GM12865 (cell line): ENCODE measurements at regions not wholly inside any gene's neighbourhood (a gene's known extent, or its start where the extent isn't known, plus 50 kb on each side); places are given as distances from the start of the nearest gene placed in this dataset.

Experiments used
- DNase-seq: peaks from one replicate; pipeline ENCODE4 v3.0.0; 2010; ENCODE audit warnings: low read depth
- H3K4me3 ChIP-seq: 2 replicates; pipeline ENCODE4 v1.5.1; 2011; ENCODE audit warnings: mild to moderate bottlenecking, low read depth, low read length, control low read depth
- CTCF ChIP-seq: IDR thresholded peaks from 2 replicates; pipeline ENCODE4 v1.5.1; 2011; ENCODE audit warnings: low read length, control low read depth, low read depth, inconsistent platforms; ENCODE audit not compliant: insufficient read depth; ENCODE audit errors: missing control alignments

- no peak for TF ChIP-seq CTCF
- no peak overlapping the region for H3K4me3 ChIP-seq
- DNase-seq = no peak
Observed at GRCh38 chr3:86748015-86748414, 242.9 kb downstream of the VGLL3 start.

- no peak for DNase-seq
- no peak overlapping the region for H3K4me3 ChIP-seq
- TF ChIP-seq CTCF = no peak
Observed at GRCh38 chr3:86744051-86744450, 246.9 kb downstream of the VGLL3 start.

- H3K4me3 ChIP-seq = no peak overlapping the region
- no peak for DNase-seq
- TF ChIP-seq CTCF = no peak
Observed at GRCh38 chr3:86743233-86743632, 247.7 kb downstream of the VGLL3 start.

- TF ChIP-seq CTCF = no peak
- DNase-seq = no peak
- H3K4me3 ChIP-seq = no peak overlapping the region
Observed at GRCh38 chr3:86740751-86741150, 250.2 kb downstream of the VGLL3 start.

GRCh38 chr3:86739244-86739643, 251.7 kb downstream of the VGLL3 start:
- DNase-seq = no peak
- H3K4me3 ChIP-seq = no peak overlapping the region
- no peak for TF ChIP-seq CTCF

GRCh38 chr3:86738684-86739083, 252.3 kb downstream of the VGLL3 start:
- no peak overlapping the region for H3K4me3 ChIP-seq
- no peak for DNase-seq
- TF ChIP-seq CTCF = no peak

GRCh38 chr3:86737517-86737916, 253.4 kb downstream of the VGLL3 start:
- no peak overlapping the region for H3K4me3 ChIP-seq
- DNase-seq = no peak
- TF ChIP-seq CTCF = no peak
